ENCODE measurements at regions not wholly inside any gene's neighbourhood (a gene's known extent, or its start where the extent isn't known, plus 50 kb on each side); places are given as distances from the start of the nearest gene placed in this dataset.

DNA sequence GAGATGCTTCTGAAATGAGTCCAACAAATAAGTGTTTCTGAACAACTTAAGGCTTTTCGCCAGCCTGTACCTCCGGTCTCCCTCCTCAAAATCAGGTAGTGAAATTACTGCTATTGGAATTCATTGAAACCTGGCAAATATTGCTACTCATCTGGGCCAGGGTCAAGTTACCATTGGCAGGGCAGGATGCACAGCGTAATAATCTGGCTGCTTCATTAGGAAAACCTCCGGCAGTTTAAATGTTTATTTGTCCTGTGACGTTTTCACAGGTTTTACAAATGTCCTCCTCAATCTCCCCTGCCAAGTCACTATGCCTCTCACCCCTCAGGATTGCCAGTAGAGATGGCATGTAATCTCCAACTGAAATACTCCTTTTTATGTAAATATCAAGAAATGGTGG, 92.6 kb upstream of the KDR start:
- TF ChIP-seq, protein P1, sequence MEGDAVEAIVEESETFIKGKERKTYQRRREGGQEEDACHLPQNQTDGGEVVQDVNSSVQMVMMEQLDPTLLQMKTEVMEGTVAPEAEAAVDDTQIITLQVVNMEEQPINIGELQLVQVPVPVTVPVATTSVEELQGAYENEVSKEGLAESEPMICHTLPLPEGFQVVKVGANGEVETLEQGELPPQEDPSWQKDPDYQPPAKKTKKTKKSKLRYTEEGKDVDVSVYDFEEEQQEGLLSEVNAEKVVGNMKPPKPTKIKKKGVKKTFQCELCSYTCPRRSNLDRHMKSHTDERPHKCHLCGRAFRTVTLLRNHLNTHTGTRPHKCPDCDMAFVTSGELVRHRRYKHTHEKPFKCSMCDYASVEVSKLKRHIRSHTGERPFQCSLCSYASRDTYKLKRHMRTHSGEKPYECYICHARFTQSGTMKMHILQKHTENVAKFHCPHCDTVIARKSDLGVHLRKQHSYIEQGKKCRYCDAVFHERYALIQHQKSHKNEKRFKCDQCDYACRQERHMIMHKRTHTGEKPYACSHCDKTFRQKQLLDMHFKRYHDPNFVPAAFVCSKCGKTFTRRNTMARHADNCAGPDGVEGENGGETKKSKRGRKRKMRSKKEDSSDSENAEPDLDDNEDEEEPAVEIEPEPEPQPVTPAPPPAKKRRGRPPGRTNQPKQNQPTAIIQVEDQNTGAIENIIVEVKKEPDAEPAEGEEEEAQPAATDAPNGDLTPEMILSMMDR (conservative IDR thresholded peaks at IDR 0.05; ENCODE audit: low read depth, low read length), result no peak
- H3K27me3 ChIP-seq (ENCODE audit: insufficient read depth, low read depth), result no peaks in the 10 kb centered on the region
- H3K4me2 ChIP-seq, result no peak overlapping the region
- no peak overlapping the region for H3K27ac ChIP-seq
- no peak overlapping the region for H3K9ac ChIP-seq
- H3K4me1 ChIP-seq (ENCODE audit: low read depth, poor library complexity, severe bottlenecking), result no peaks in the 10 kb centered on the region
- H2AFZ ChIP-seq (ENCODE audit: low read depth), result no peak overlapping the region
- H4K20me1 ChIP-seq (ENCODE audit: insufficient read depth), result no peaks in the 10 kb centered on the region
- no peaks in the 10 kb centered on the region for H3K36me3 ChIP-seq (ENCODE audit: insufficient read depth)
- H3K79me2 ChIP-seq (ENCODE audit: insufficient read depth, low read depth), result no peaks in the 10 kb centered on the region
- no peak overlapping the region for H3K4me3 ChIP-seq (IDR thresholded peaks at IDR 0.05; ENCODE audit: insufficient read depth, low read depth, low read length)

DNA sequence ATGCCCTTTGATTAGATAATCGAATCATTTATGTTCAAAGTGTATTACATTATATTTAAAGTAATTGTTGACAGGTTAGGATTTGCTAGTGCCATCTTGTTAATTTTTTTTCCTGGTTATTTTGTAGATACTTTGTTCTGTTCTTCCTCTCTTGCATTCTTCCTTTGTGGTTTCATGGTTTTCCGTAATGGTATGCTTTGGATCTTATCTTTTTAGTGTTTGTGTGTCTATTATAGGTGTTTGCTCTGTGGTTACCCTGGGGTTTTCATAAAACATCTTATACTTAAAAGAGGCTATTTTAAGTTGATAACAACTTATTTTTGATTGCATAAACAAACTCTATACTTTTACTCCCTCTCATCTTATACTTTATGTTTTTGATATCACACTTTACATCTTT, 108.2 kb upstream of the SRD5A3 start:
- Histone ChIP-seq H3K36me3 (ENCODE audit: insufficient read depth) (no peaks in the 10 kb centered on the region), H3K79me2 (ENCODE audit: insufficient read depth, low read depth) (no peaks in the 10 kb centered on the region), H3K27me3 (ENCODE audit: insufficient read depth, low read depth) (no peaks in the 10 kb centered on the region), H3K27ac (no peak overlapping the region), H3K4me2 (no peak overlapping the region), H3K4me1 (ENCODE audit: low read depth, poor library complexity, severe bottlenecking) (no peaks in the 10 kb centered on the region), H3K4me3 (IDR thresholded peaks at IDR 0.05; ENCODE audit: insufficient read depth, low read depth, low read length) (no peak overlapping the region), H3K9ac (no peak overlapping the region), H4K20me1 (ENCODE audit: insufficient read depth) (no peaks in the 10 kb centered on the region), H2AFZ (ENCODE audit: low read depth) (no peak overlapping the region)
- TF ChIP-seq, protein P1 (conservative IDR thresholded peaks at IDR 0.05; ENCODE audit: low read depth, low read length), result no peak

- H3K4me3 ChIP-seq (IDR thresholded peaks at IDR 0.05; ENCODE audit: insufficient read depth, low read depth, low read length), result no peak overlapping the region
- H3K4me1 ChIP-seq (ENCODE audit: low read depth, poor library complexity, severe bottlenecking), result no peaks in the 10 kb centered on the region
- no peak overlapping the region for H3K9ac ChIP-seq
- no peak overlapping the region for H3K4me2 ChIP-seq
- H3K36me3 ChIP-seq (ENCODE audit: insufficient read depth), result no peaks in the 10 kb centered on the region
- TF ChIP-seq, protein P1 (conservative IDR thresholded peaks at IDR 0.05; ENCODE audit: low read depth, low read length), result no peak
- H3K27me3 ChIP-seq (ENCODE audit: insufficient read depth, low read depth), result no peaks in the 10 kb centered on the region
- H4K20me1 ChIP-seq (ENCODE audit: insufficient read depth), result no peaks in the 10 kb centered on the region
- H3K27ac ChIP-seq, result no peak overlapping the region
- H3K79me2 ChIP-seq (ENCODE audit: insufficient read depth, low read depth), result no peaks in the 10 kb centered on the region
- no peak overlapping the region for H2AFZ ChIP-seq (ENCODE audit: low read depth)
Observed at GRCh38 chr4:55238407-55238806, 107.6 kb upstream of the SRD5A3 start.

GRCh38 chr4:55241461-55241860, 104.6 kb upstream of the SRD5A3 start:
- no peaks in the 10 kb centered on the region for H3K27me3 ChIP-seq (ENCODE audit: insufficient read depth, low read depth)
- H3K79me2 ChIP-seq (ENCODE audit: insufficient read depth, low read depth), result no peaks in the 10 kb centered on the region
- H3K4me1 ChIP-seq (ENCODE audit: low read depth, poor library complexity, severe bottlenecking), result no peaks in the 10 kb centered on the region
- H4K20me1 ChIP-seq (ENCODE audit: insufficient read depth), result no peaks in the 10 kb centered on the region
- H3K9ac ChIP-seq, result no peak overlapping the region
- H3K36me3 ChIP-seq (ENCODE audit: insufficient read depth), result no peaks in the 10 kb centered on the region
- H2AFZ ChIP-seq (ENCODE audit: low read depth), result no peak overlapping the region
- H3K27ac ChIP-seq, result no peak overlapping the region
- TF ChIP-seq, protein P1 (conservative IDR thresholded peaks at IDR 0.05; ENCODE audit: low read depth, low read length), result no peak
- H3K4me3 ChIP-seq (IDR thresholded peaks at IDR 0.05; ENCODE audit: insufficient read depth, low read depth, low read length), result no peak overlapping the region
- H3K4me2 ChIP-seq, result no peak overlapping the region

Data from KMS-11 (cell line).